T-helper 17 cell (primary cell): ENCODE measurements at regions not wholly inside any gene's neighbourhood (a gene's known extent, or its start where the extent isn't known, plus 50 kb on each side); places are given as distances from the start of the nearest gene placed in this dataset.

ENCODE experiments used
- ATAC-seq: fragments of 150-1000 bp; cut with Tn5 transposase; 2 replicates; pipeline ENCODE4 v1.10.0; 2021; ENCODE audit warnings: mild to moderate bottlenecking, moderate library complexity
- DNase-seq, 3 donors: peaks; one replicate each; pipeline versions ENCODE4 v3.0.0 to v3.0.0-alpha.2; 2020 to 2021
- H3K9me3 ChIP-seq: one replicate; pipeline ENCODE4 v1.7.0; 2013; ENCODE audit warnings: low read length, mild to moderate bottlenecking; ENCODE audit not compliant: control insufficient read depth, poor library complexity, severe bottlenecking
- H3K27ac Mint-ChIP-seq: one replicate; pipeline ENCODE4 v1.8.0; 2022; ENCODE audit warnings: mild to moderate bottlenecking, moderate library complexity, mixed read lengths
- H3K27me3 Mint-ChIP-seq: one replicate; pipeline ENCODE4 v1.8.0; 2022; ENCODE audit warnings: mixed read lengths
- H3K36me3 Mint-ChIP-seq: one replicate; pipeline ENCODE4 v1.8.0; 2022; ENCODE audit warnings: low read depth, mixed read lengths
- H3K4me1 Mint-ChIP-seq: one replicate; pipeline ENCODE4 v1.8.0; 2022; ENCODE audit warnings: mild to moderate bottlenecking, mixed read lengths
- H3K4me3 Mint-ChIP-seq: one replicate; pipeline ENCODE4 v1.8.0; 2022; ENCODE audit warnings: mild to moderate bottlenecking, moderate library complexity, mixed read lengths

GRCh38 chr10:47063858-47064257 lies 152.6 kb downstream of the PTPN20 start:
- peaks cover 2% of the 10 kb centered on the region for H3K36me3 Mint-ChIP-seq
- H3K4me3 Mint-ChIP-seq: no peak overlapping the region
- ATAC-seq (no peak), DNase-seq (no peak)
- H3K27me3 Mint-ChIP-seq: peaks cover 18% of the 10 kb centered on the region
- no peaks in the 10 kb centered on the region for H3K9me3 ChIP-seq
- H3K4me1 Mint-ChIP-seq: peaks cover 4% of the 10 kb centered on the region
- no peak overlapping the region for H3K27ac Mint-ChIP-seq

- no peak overlapping the region for H3K27ac Mint-ChIP-seq
Measured at GRCh38 chr10:47065903-47066302, 154.7 kb downstream of the PTPN20 start.

GRCh38 chr10:47067949-47068940 lies 157.0 kb downstream of the PTPN20 start:
- no peak for ATAC-seq
- Mint-ChIP-seq H3K4me3 (no peak overlapping the region), H3K36me3 (peaks cover 2% of the 10 kb centered on the region), H3K27ac (no peak overlapping the region), H3K4me1 (peaks cover 2% of the 10 kb centered on the region), H3K27me3 (no peaks in the 10 kb centered on the region)
- H3K9me3 ChIP-seq: no peaks in the 10 kb centered on the region
- DNase-seq: no peak

More at GRCh38 chr10:47065903-47066302, 154.7 kb downstream of the PTPN20 start:
- DNase-seq (no peak), ATAC-seq (no peak)
- Mint-ChIP-seq H3K27me3 (peaks cover 10% of the 10 kb centered on the region), H3K4me1 (peaks cover 2% of the 10 kb centered on the region), H3K4me3 (no peak overlapping the region), H3K36me3 (peaks cover 2% of the 10 kb centered on the region)
- no peaks in the 10 kb centered on the region for H3K9me3 ChIP-seq

GRCh38 chr10:47070541-47070940 lies 159.3 kb downstream of the PTPN20 start:
- no peaks in the 10 kb centered on the region for H3K9me3 ChIP-seq
- no peaks in the 10 kb centered on the region for H3K4me1 Mint-ChIP-seq
- no peak for ATAC-seq
- DNase-seq: no peak
- no peak overlapping the region for H3K4me3 Mint-ChIP-seq
- H3K27ac Mint-ChIP-seq: no peak overlapping the region
- peaks cover 6% of the 10 kb centered on the region for H3K27me3 Mint-ChIP-seq
- H3K36me3 Mint-ChIP-seq: peaks cover 2% of the 10 kb centered on the region

- H3K9me3 ChIP-seq: no peaks in the 10 kb centered on the region
- Mint-ChIP-seq H3K4me1 (peaks cover 2% of the 10 kb centered on the region), H3K4me3 (no peak overlapping the region), H3K27ac (no peak overlapping the region), H3K27me3 (peaks cover 14% of the 10 kb centered on the region), H3K36me3 (peaks cover 2% of the 10 kb centered on the region)
- DNase-seq (no peak), ATAC-seq (no peak)
Measured at GRCh38 chr10:47071891-47072290, 160.7 kb downstream of the PTPN20 start.

GRCh38 chr10:47073967-47074366 lies 162.7 kb downstream of the PTPN20 start:
- peaks cover 5% of the 10 kb centered on the region for H3K4me1 Mint-ChIP-seq

GRCh38 chr10:47076949-47077361 lies 165.7 kb downstream of the PTPN20 start:
- DNase-seq (no peak), ATAC-seq (peak; percentile 35)
- Mint-ChIP-seq H3K4me1 (peaks cover 5% of the 10 kb centered on the region), H3K27ac (no peak overlapping the region), H3K36me3 (peaks cover 2% of the 10 kb centered on the region), H3K27me3 (peaks cover 30% of the 10 kb centered on the region), H3K4me3 (peak overlapping the region; percentile 36)
- no peaks in the 10 kb centered on the region for H3K9me3 ChIP-seq

More at GRCh38 chr10:47073967-47074366, 162.7 kb downstream of the PTPN20 start:
- no peak overlapping the region for H3K27ac Mint-ChIP-seq
- no peak overlapping the region for H3K4me3 Mint-ChIP-seq
- DNase-seq (no peak), ATAC-seq (no peak)
- peaks cover 20% of the 10 kb centered on the region for H3K27me3 Mint-ChIP-seq
- peaks cover 2% of the 10 kb centered on the region for H3K36me3 Mint-ChIP-seq
- no peaks in the 10 kb centered on the region for H3K9me3 ChIP-seq

GRCh38 chr10:47077386-47077785 lies 166.2 kb downstream of the PTPN20 start:
- ATAC-seq: no peak
- DNase-seq: no peak
- Mint-ChIP-seq H3K27ac (no peak overlapping the region), H3K36me3 (peaks cover 2% of the 10 kb centered on the region), H3K4me3 (peak overlapping the region; percentile 36), H3K4me1 (peaks cover 5% of the 10 kb centered on the region), H3K27me3 (peaks cover 30% of the 10 kb centered on the region)
- no peaks in the 10 kb centered on the region for H3K9me3 ChIP-seq

- Mint-ChIP-seq H3K4me1 (peaks cover 5% of the 10 kb centered on the region), H3K27ac (no peak overlapping the region), H3K36me3 (peaks cover 2% of the 10 kb centered on the region), H3K4me3 (no peak overlapping the region), H3K27me3 (peaks cover 30% of the 10 kb centered on the region)
- ATAC-seq (no peak), DNase-seq (no peak)
- no peaks in the 10 kb centered on the region for H3K9me3 ChIP-seq
Measured at GRCh38 chr10:47077941-47078340, 166.7 kb downstream of the PTPN20 start.

GRCh38 chr10:47078393-47079203 lies 167.4 kb downstream of the PTPN20 start:
- DNase-seq: no peak
- no peak overlapping the region for H3K4me3 Mint-ChIP-seq
- H3K27ac Mint-ChIP-seq: no peak overlapping the region

GRCh38 chr10:47079204-47079580 lies 168.0 kb downstream of the PTPN20 start:
- H3K4me3 Mint-ChIP-seq: no peak overlapping the region

More at GRCh38 chr10:47078393-47079203, 167.4 kb downstream of the PTPN20 start:
- ATAC-seq: no peak
- Mint-ChIP-seq H3K4me1 (peaks cover 5% of the 10 kb centered on the region), H3K36me3 (peaks cover 2% of the 10 kb centered on the region), H3K27me3 (peaks cover 30% of the 10 kb centered on the region)
- H3K9me3 ChIP-seq: no peaks in the 10 kb centered on the region

GRCh38 chr10:47081264-47081663 lies 170.0 kb downstream of the PTPN20 start:
- peaks cover 32% of the 10 kb centered on the region for H3K27me3 Mint-ChIP-seq
- H3K9me3 ChIP-seq: no peaks in the 10 kb centered on the region
- no peak for ATAC-seq
- H3K4me3 Mint-ChIP-seq: no peak overlapping the region
- H3K27ac Mint-ChIP-seq: no peak overlapping the region
- peaks cover 5% of the 10 kb centered on the region for H3K4me1 Mint-ChIP-seq
- no peak for DNase-seq
- no peaks in the 10 kb centered on the region for H3K36me3 Mint-ChIP-seq

More at GRCh38 chr10:47079204-47079580, 168.0 kb downstream of the PTPN20 start:
- no peaks in the 10 kb centered on the region for H3K9me3 ChIP-seq
- H3K27me3 Mint-ChIP-seq: peaks cover 30% of the 10 kb centered on the region
- peaks cover 5% of the 10 kb centered on the region for H3K4me1 Mint-ChIP-seq
- no peak for DNase-seq
- no peak for ATAC-seq
- H3K27ac Mint-ChIP-seq: no peak overlapping the region
- peaks cover 2% of the 10 kb centered on the region for H3K36me3 Mint-ChIP-seq
